Peyer's patch (tissue), 4 donors: ENCODE measurements at regions not wholly inside any gene's neighbourhood (a gene's known extent, or its start where the extent isn't known, plus 50 kb on each side); places are given as distances from the start of the nearest gene placed in this dataset.

Source experiments
- DNase-seq, 3 donors: peaks; one replicate each; pipeline ENCODE4 v3.0.0-alpha.2; 2017 to 2019
- H3K27ac ChIP-seq, 4 donors: fragments of 200-600 bp; sonication (generic); one replicate each; pipeline ENCODE4 v1.5.1; 2016 to 2019
- H3K27me3 ChIP-seq, 2 donors: fragments of 200-600 bp; sonication (generic); one replicate each; pipeline ENCODE4 v1.5.1; 2019
- H3K36me3 ChIP-seq, 3 donors: fragments of 200-600 bp; sonication (generic); one replicate each; pipeline ENCODE4 v1.5.1; 2016 to 2019
- H3K4me1 ChIP-seq, 4 donors: fragments of 200-600 bp; sonication (generic); one replicate each; pipeline ENCODE4 v1.5.1; 2016 to 2019
- H3K4me3 ChIP-seq, 4 donors: fragments of 200-600 bp; sonication (generic); 1 replicate in 3 of 4; 2 replicates in 1 of 4; pipeline ENCODE4 v1.5.1; 2016 to 2019; ENCODE audit warnings: mild to moderate bottlenecking in 1 of 4
- H3K9me3 ChIP-seq, 4 donors: fragments of 200-600 bp; sonication (generic); one replicate each; pipeline ENCODE4 v1.5.1; 2016 to 2019; ENCODE audit warnings: mild to moderate bottlenecking in 1 of 4
- CTCF ChIP-seq, 6 experiments: fragments of 450-650 bp in 4 of 6; fragments of 200-600 bp in 2 of 6; sonication (generic) in 1 of 6; IDR thresholded peaks; one replicate each; pipeline ENCODE4 v1.5.1; 2017 to 2019; ENCODE audit warnings: antibody characterized with exemption in 6 of 6, mild to moderate bottlenecking in 3 of 6, moderate library complexity in 1 of 6
- POLR2A ChIP-seq, 2 donors: fragments of 450-650 bp; IDR thresholded peaks; one replicate each; pipeline ENCODE4 v1.5.1; 2017; ENCODE audit warnings: antibody characterized with exemption in 2 of 2, mild to moderate bottlenecking in 2 of 2, moderate library complexity in 2 of 2

GRCh38 chr9:13009871-13010270, 235.1 kb downstream of the LURAP1L start:
- TF ChIP-seq POLR2A (IDR thresholded peaks at IDR 0.05) (no peak), CTCF (IDR thresholded peaks at IDR 0.05) (no peak)
- Histone ChIP-seq H3K27ac (no peak overlapping the region), H3K36me3 (no peaks in the 10 kb centered on the region), H3K4me3 (no peak overlapping the region), H3K27me3 (no peaks in the 10 kb centered on the region), H3K4me1 (no peaks in the 10 kb centered on the region), H3K9me3 (no peaks in the 10 kb centered on the region)
- DNase-seq, result no peak

- Histone ChIP-seq H3K36me3 (no peaks in the 10 kb centered on the region), H3K27me3 (no peaks in the 10 kb centered on the region), H3K9me3 (no peaks in the 10 kb centered on the region), H3K4me1 (no peaks in the 10 kb centered on the region), H3K4me3 (no peak overlapping the region), H3K27ac (no peak overlapping the region)
- no peak for DNase-seq
- TF ChIP-seq POLR2A (IDR thresholded peaks at IDR 0.05), result no peak
- no peak for TF ChIP-seq CTCF (IDR thresholded peaks at IDR 0.05)
Measured at GRCh38 chr9:13013991-13014883, 239.4 kb downstream of the LURAP1L start.

GRCh38 chr9:13017260-13017659, 242.4 kb downstream of the LURAP1L start:
- TF ChIP-seq CTCF (IDR thresholded peaks at IDR 0.05), result no peak
- no peak for TF ChIP-seq POLR2A (IDR thresholded peaks at IDR 0.05)
- H3K36me3 ChIP-seq, result no peaks in the 10 kb centered on the region
- no peaks in the 10 kb centered on the region for H3K27me3 ChIP-seq
- DNase-seq, result no peak
- H3K4me3 ChIP-seq, result no peak overlapping the region
- H3K27ac ChIP-seq, result no peak overlapping the region
- H3K4me1 ChIP-seq, result no peaks in the 10 kb centered on the region
- no peaks in the 10 kb centered on the region for H3K9me3 ChIP-seq

GRCh38 chr9:13020146-13021040, 245.6 kb downstream of the LURAP1L start:
- no peak for DNase-seq
- TF ChIP-seq POLR2A (IDR thresholded peaks at IDR 0.05) (no peak), CTCF (IDR thresholded peaks at IDR 0.05) (no peak)
- Histone ChIP-seq H3K4me3 (no peak overlapping the region), H3K27me3 (no peaks in the 10 kb centered on the region), H3K9me3 (no peaks in the 10 kb centered on the region), H3K4me1 (no peaks in the 10 kb centered on the region), H3K36me3 (no peaks in the 10 kb centered on the region), H3K27ac (no peak overlapping the region)

GRCh38 chr9:13022756-13023155, 247.9 kb downstream of the LURAP1L start:
- Histone ChIP-seq H3K9me3 (no peaks in the 10 kb centered on the region), H3K27me3 (no peaks in the 10 kb centered on the region), H3K4me3 (no peak overlapping the region), H3K27ac (no peak overlapping the region), H3K36me3 (no peaks in the 10 kb centered on the region), H3K4me1 (no peaks in the 10 kb centered on the region)
- no peak for TF ChIP-seq CTCF (IDR thresholded peaks at IDR 0.05)
- no peak for TF ChIP-seq POLR2A (IDR thresholded peaks at IDR 0.05)
- DNase-seq, result no peak
